IMR-90 (cell line): ENCODE measurements at regions not wholly inside any gene's neighbourhood (a gene's known extent, or its start where the extent isn't known, plus 50 kb on each side); places are given as distances from the start of the nearest gene placed in this dataset.

Experiments
- ATAC-seq: fragments of 200-7000 bp; cut with Tn5 transposase; 2 replicates; pipeline ENCODE4 v1.9.1; 2020; ENCODE audit warnings: low read depth, mild to moderate bottlenecking, moderate library complexity
- BruUV-seq: library from RNA; stranded (reverse); fragments of 400-500 nt; replicated peaks from 2 replicates; lab custom pipeline; 2021; lab: Mats Ljungman, UMichigan
- CTCF ChIA-PET: fragments of 300-600 bp; formaldehyde crosslinking; extraction: SDS; loops from one replicate; lab custom pipeline; 2021; ENCODE audit warnings: antibody characterized with exemption; lab: Yijun Ruan, JAX
- POLR2A ChIA-PET: fragments of 300-600 bp; sonication (Branson Sonifier 250); formaldehyde crosslinking; loops from one replicate; lab custom pipeline; 2022; ENCODE audit warnings: antibody characterized with exemption; ENCODE audit not compliant: unreplicated experiment; lab: Charles Lee
- DNase-seq: peaks from one replicate; pipeline ENCODE4 v3.0.0; 2013
- H2AFZ ChIP-seq: replicated peaks from 2 replicates; pipeline ENCODE3; 2013; ENCODE audit warnings: low read length, mild to moderate bottlenecking; ENCODE audit not compliant: poor library complexity
- H2AK5ac ChIP-seq: 2 replicates; pipeline ENCODE4 v1.6.1; 2013; ENCODE audit warnings: low read depth, low read length, inconsistent platforms
- H2AK9ac ChIP-seq: replicated peaks from 2 replicates; pipeline ENCODE3; 2013; ENCODE audit warnings: mild to moderate bottlenecking, low read depth, low read length, moderate library complexity; ENCODE audit not compliant: poor library complexity
- H2BK120ac ChIP-seq: 2 replicates; pipeline ENCODE4 v1.6.1; 2013; ENCODE audit warnings: low read depth, low read length, inconsistent platforms
- H2BK15ac ChIP-seq: 3 replicates; pipeline ENCODE4 v1.6.1; 2013; ENCODE audit warnings: low read depth, low read length, inconsistent platforms
- H2BK20ac ChIP-seq: 2 replicates; pipeline ENCODE4 v1.6.1; 2013; ENCODE audit warnings: low read depth, mild to moderate bottlenecking, inconsistent platforms, low read length, moderate library complexity
- H2BK5ac ChIP-seq: 2 replicates; pipeline ENCODE4 v1.6.1; 2013; ENCODE audit warnings: mild to moderate bottlenecking, low read depth, low read length, inconsistent platforms; ENCODE audit not compliant: poor library complexity, severe bottlenecking
- H3K14ac ChIP-seq: replicated peaks from 2 replicates; pipeline ENCODE4 v1.6.1; 2013; ENCODE audit warnings: low read depth, low read length, inconsistent platforms
- H3K18ac ChIP-seq: 2 replicates; pipeline ENCODE4 v1.6.1; 2013; ENCODE audit warnings: low read depth, low read length, control low read depth
- H3K23ac ChIP-seq: 2 replicates; pipeline ENCODE4 v1.6.1; 2013; ENCODE audit warnings: low read depth, low read length, inconsistent platforms
- H3K27ac ChIP-seq: 2 replicates; pipeline ENCODE4 v1.5.1; 2013; ENCODE audit warnings: mild to moderate bottlenecking, control low read depth, low read length; ENCODE audit not compliant: insufficient read depth
- H3K27me3 ChIP-seq: 2 replicates; pipeline ENCODE4 v1.6.1; 2013; ENCODE audit warnings: low read length; ENCODE audit not compliant: control insufficient read depth, insufficient read depth
- H3K36me3 ChIP-seq: 2 replicates; pipeline ENCODE4 v1.6.1; 2013; ENCODE audit warnings: low read length, mixed read lengths; ENCODE audit not compliant: control insufficient read depth, insufficient read depth
- H3K4ac ChIP-seq: 2 replicates; pipeline ENCODE4 v1.6.1; 2013; ENCODE audit warnings: low read depth, low read length, inconsistent platforms
- H3K4me1 ChIP-seq: 2 replicates; pipeline ENCODE4 v1.6.1; 2013; ENCODE audit warnings: low read length, mixed read lengths; ENCODE audit not compliant: control insufficient read depth, insufficient read depth
- H3K4me2 ChIP-seq: 2 replicates; pipeline ENCODE4 v1.6.1; 2013; ENCODE audit warnings: low read depth, mild to moderate bottlenecking, control low read depth, low read length, moderate library complexity
- H3K4me3 ChIP-seq: 2 replicates; pipeline ENCODE4 v1.5.1; 2013; ENCODE audit warnings: low read depth, mild to moderate bottlenecking, control low read depth, low read length, moderate library complexity; ENCODE audit not compliant: insufficient read depth
- H3K56ac ChIP-seq: 2 replicates; pipeline ENCODE4 v1.6.1; 2013; ENCODE audit warnings: low read length, inconsistent platforms; ENCODE audit not compliant: insufficient read depth; ENCODE audit errors: extremely low read depth
- H3K79me1 ChIP-seq, 2 experiments: 2 replicates each; pipeline ENCODE4 v1.6.1; 2013; ENCODE audit warnings: low read length in 2 of 2, inconsistent platforms in 1 of 2, low read depth in 1 of 2
- H3K9ac ChIP-seq: 2 replicates; pipeline ENCODE4 v1.6.1; 2013; ENCODE audit warnings: low read depth, low read length, control low read depth
- H3K9me1 ChIP-seq: 2 replicates; pipeline ENCODE4 v1.6.1; 2013; ENCODE audit warnings: low read length, inconsistent platforms; ENCODE audit not compliant: insufficient read depth
- H3K9me3 ChIP-seq: 2 replicates; pipeline ENCODE4 v1.6.1; 2013; ENCODE audit warnings: low read length; ENCODE audit not compliant: control insufficient read depth, insufficient read depth
- H4K20me1 ChIP-seq: 2 replicates; pipeline ENCODE4 v1.6.1; 2013; ENCODE audit warnings: low read length, inconsistent platforms; ENCODE audit not compliant: insufficient read depth
- H4K5ac ChIP-seq: 2 replicates; pipeline ENCODE4 v1.6.1; 2013; ENCODE audit warnings: mild to moderate bottlenecking, low read depth, low read length, control low read depth
- H4K8ac ChIP-seq, 2 experiments: 2 replicates each; pipeline ENCODE4 v1.6.1; 2013; ENCODE audit warnings: low read depth in 2 of 2, low read length in 2 of 2, control low read depth in 1 of 2, inconsistent platforms in 1 of 2
- H4K91ac ChIP-seq: 2 replicates; pipeline ENCODE4 v1.6.1; 2013; ENCODE audit warnings: low read depth, low read length, inconsistent platforms; ENCODE audit not compliant: insufficient read depth
- BHLHE40 ChIP-seq: fragments of 150-350 bp; IDR thresholded peaks from 2 replicates; pipeline ENCODE4 v1.6.1; 2016; ENCODE audit warnings: mild to moderate bottlenecking, low read depth, low read length
- MAZ ChIP-seq: IDR thresholded peaks from 2 replicates; pipeline ENCODE4 v1.6.1; 2012; ENCODE audit warnings: low read depth, mild to moderate bottlenecking, low read length, improper control_type of control experiment, moderate library complexity, borderline replicate concordance
- MXI1 ChIP-seq: IDR thresholded peaks from 2 replicates; pipeline ENCODE4 v1.6.1; 2012; ENCODE audit warnings: low read depth, mild to moderate bottlenecking, low read length, moderate library complexity, borderline replicate concordance
- RFX5 ChIP-seq: IDR thresholded peaks from 2 replicates; pipeline ENCODE4 v1.8.0; 2012; ENCODE audit warnings: low read depth, mild to moderate bottlenecking, low read length, moderate library complexity
- WGBS, 2 experiments: methylation state at CpG; one replicate each; pipeline versions ENCODE4 v1.1.5 to v1.1.7; 2013; ENCODE audit warnings: missing lambda C conversion rate in 2 of 2; ENCODE audit not compliant: insufficient read length in 1 of 2; ENCODE audit errors: extremely low coverage in 2 of 2; 5-methylcytosine and 5-hydroxymethylcytosine counted together
- dilution Hi-C: fragments of 300-500 bp; cut with HindIII; formaldehyde crosslinking; loops from one replicate; pipeline ENCODE4 v1.14.3; 2018; ENCODE audit warnings: low sequenced_read_pairs; ENCODE audit not compliant: unreplicated experiment
- in situ Hi-C: fragments of 300-500 bp; cut with MboI; formaldehyde crosslinking; loops from 3 replicates; pipeline ENCODE4 v1.14.3; 2019; ENCODE audit warnings: low sequenced_read_pairs, inconsistent platforms, mixed read lengths
- intact Hi-C: fragments of 100-400 bp; cut with micrococcal nuclease; formaldehyde crosslinking; loops from 2 replicates; pipeline ENCODE4 v1.10.0; 2022
- TF ChIP-seq, protein P1 (sequence below): conservative IDR thresholded peaks from 2 replicates; pipeline ENCODE4 v1.5.1; 2012; ENCODE audit warnings: mild to moderate bottlenecking, low read depth, low read length, improper control_type of control experiment

GRCh38 chr3:59433546-59433945 is 383.7 kb upstream of the CFAP20DC start:
- Histone ChIP-seq H3K18ac (no peak overlapping the region), H2AFZ (no peak overlapping the region), H3K36me3 (no peaks in the 10 kb centered on the region), H2BK5ac (no peak overlapping the region), H3K4me1 (0 out of 2 replicates have a peak, but pooled peaks cover 2% of the 10 kb centered on the region), H3K4me3 (no peak overlapping the region), H3K56ac (no peak overlapping the region), H4K8ac (no peak overlapping the region), H2AK5ac (no peak overlapping the region), H2BK15ac (no peak overlapping the region), H3K27ac (no peak overlapping the region), H4K91ac (no peak overlapping the region), H4K5ac (no peak overlapping the region), H2BK120ac (no peak overlapping the region), H3K79me1 (no peaks in the 10 kb centered on the region), H3K4ac (no peak overlapping the region), H2AK9ac (no peak overlapping the region), H4K20me1 (no peaks in the 10 kb centered on the region), H3K9me3 (no peaks in the 10 kb centered on the region), H2BK20ac (no peak overlapping the region), H3K27me3 (no peaks in the 10 kb centered on the region), H3K14ac (no peak overlapping the region), H3K9ac (no peak overlapping the region), H3K4me2 (no peak overlapping the region), H3K23ac (no peak overlapping the region), H3K9me1 (no peaks in the 10 kb centered on the region)
- in situ Hi-C loops (no loop called here), intact Hi-C loops (no loop called here), dilution Hi-C loops (no loop called here)
- DNase-seq (peak; percentile 21), ATAC-seq (no peak)
- ChIA-PET CTCF (no interaction called here), POLR2A (no interaction called here)
- no CpG with 5 or more reads among the region's 4 CpGs for WGBS, 2 experiments
- no TSS peak for BruUV-seq
- TF ChIP-seq MXI1, result no peak
- TF ChIP-seq RFX5, result no peak
- no peak for TF ChIP-seq MAZ
- TF ChIP-seq BHLHE40, result no peak
- TF ChIP-seq, protein P1, sequence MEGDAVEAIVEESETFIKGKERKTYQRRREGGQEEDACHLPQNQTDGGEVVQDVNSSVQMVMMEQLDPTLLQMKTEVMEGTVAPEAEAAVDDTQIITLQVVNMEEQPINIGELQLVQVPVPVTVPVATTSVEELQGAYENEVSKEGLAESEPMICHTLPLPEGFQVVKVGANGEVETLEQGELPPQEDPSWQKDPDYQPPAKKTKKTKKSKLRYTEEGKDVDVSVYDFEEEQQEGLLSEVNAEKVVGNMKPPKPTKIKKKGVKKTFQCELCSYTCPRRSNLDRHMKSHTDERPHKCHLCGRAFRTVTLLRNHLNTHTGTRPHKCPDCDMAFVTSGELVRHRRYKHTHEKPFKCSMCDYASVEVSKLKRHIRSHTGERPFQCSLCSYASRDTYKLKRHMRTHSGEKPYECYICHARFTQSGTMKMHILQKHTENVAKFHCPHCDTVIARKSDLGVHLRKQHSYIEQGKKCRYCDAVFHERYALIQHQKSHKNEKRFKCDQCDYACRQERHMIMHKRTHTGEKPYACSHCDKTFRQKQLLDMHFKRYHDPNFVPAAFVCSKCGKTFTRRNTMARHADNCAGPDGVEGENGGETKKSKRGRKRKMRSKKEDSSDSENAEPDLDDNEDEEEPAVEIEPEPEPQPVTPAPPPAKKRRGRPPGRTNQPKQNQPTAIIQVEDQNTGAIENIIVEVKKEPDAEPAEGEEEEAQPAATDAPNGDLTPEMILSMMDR, result no peak
